OCI-LY7 (cell line): ENCODE measurements at regions not wholly inside any gene's neighbourhood (a gene's known extent, or its start where the extent isn't known, plus 50 kb on each side); places are given as distances from the start of the nearest gene placed in this dataset.
"Not testable (repeated sequence)": the region's sequence is repeated elsewhere in the genome, so short reads cannot be mapped to it uniquely, and the experiment has no call there.

Experiments used
- CTCF ChIP-seq: fragments of 200-600 bp; sonication (generic); conservative IDR thresholded peaks from 2 replicates; pipeline ENCODE4 v1.5.1; 2014; ENCODE audit warnings: mild to moderate bottlenecking, antibody characterized with exemption, low read length, moderate library complexity, mixed read lengths
- EZH2phosphoT487 ChIP-seq: fragments of 200-600 bp; sonication (generic); IDR thresholded peaks from 2 replicates; pipeline ENCODE4 v1.6.1; 2018; ENCODE audit warnings: low read depth, borderline replicate concordance, mild to moderate bottlenecking, mixed run types, antibody characterized with exemption, low read length, moderate library complexity, mixed read lengths

- not testable (repeated sequence) for TF ChIP-seq CTCF, EZH2phosphoT487
These were observed 59.9 kb upstream of the MSMB start for GRCh38 chr10:46105856-46106409.
